ENCODE measurements at regions not wholly inside any gene's neighbourhood (a gene's known extent, or its start where the extent isn't known, plus 50 kb on each side); places are given as distances from the start of the nearest gene placed in this dataset.

- no peak overlapping the region for H3K4me3 ChIP-seq (ENCODE audit: control insufficient read depth, low read depth, low read length)
Measured at GRCh38 chr3:161770484-161771386, 274.1 kb downstream of the OTOL1 start.

GRCh38 chr3:161781381-161781780 is 284.8 kb downstream of the OTOL1 start:
- no peak for TF ChIP-seq CTCF (IDR thresholded peaks at IDR 0.05; ENCODE audit: control insufficient read depth, insufficient read depth, low read depth, low read length, missing control alignments)
- DNase-seq (ENCODE audit: low read depth): no peak
- H3K4me3 ChIP-seq (ENCODE audit: control insufficient read depth, low read depth, low read length): no peak overlapping the region

More at GRCh38 chr3:161770484-161771386, 274.1 kb downstream of the OTOL1 start:
- no peak for TF ChIP-seq CTCF (IDR thresholded peaks at IDR 0.05; ENCODE audit: control insufficient read depth, insufficient read depth, low read depth, low read length, missing control alignments)
- no peak for DNase-seq (ENCODE audit: low read depth)

- no peak for TF ChIP-seq CTCF (IDR thresholded peaks at IDR 0.05; ENCODE audit: control insufficient read depth, insufficient read depth, low read depth, low read length, missing control alignments)
Measured at GRCh38 chr3:161793194-161793930, 296.8 kb downstream of the OTOL1 start.

DNA sequence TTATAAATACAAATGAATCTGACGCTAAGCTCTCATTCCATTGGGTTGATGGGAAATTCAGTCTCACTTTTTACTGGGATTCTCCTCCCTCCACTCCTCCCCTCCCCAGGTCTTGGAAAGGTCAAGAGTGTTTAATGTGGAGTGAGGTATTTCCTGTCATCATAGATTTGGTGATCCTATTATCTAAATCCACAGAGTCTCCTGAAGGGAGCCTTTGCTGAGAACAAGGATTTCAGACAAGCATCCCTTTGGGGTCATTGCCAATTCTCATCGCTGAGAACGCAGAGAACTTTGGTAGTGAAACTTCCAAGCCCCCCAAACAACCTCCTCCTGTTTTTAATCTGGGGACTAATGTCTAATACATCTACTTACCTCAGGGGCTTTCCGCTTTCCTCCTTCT is 297.9 kb downstream of the OTOL1 start:
- no peak for TF ChIP-seq CTCF (IDR thresholded peaks at IDR 0.05; ENCODE audit: control insufficient read depth, insufficient read depth, low read depth, low read length, missing control alignments)
- DNase-seq (ENCODE audit: low read depth): no peak
- no peak overlapping the region for H3K4me3 ChIP-seq (ENCODE audit: control insufficient read depth, low read depth, low read length)

More at GRCh38 chr3:161793194-161793930, 296.8 kb downstream of the OTOL1 start:
- no peak for DNase-seq (ENCODE audit: low read depth)
- no peak overlapping the region for H3K4me3 ChIP-seq (ENCODE audit: control insufficient read depth, low read depth, low read length)

GRCh38 chr3:161796312-161796711 is 299.7 kb downstream of the OTOL1 start:
- no peak for TF ChIP-seq CTCF (IDR thresholded peaks at IDR 0.05; ENCODE audit: control insufficient read depth, insufficient read depth, low read depth, low read length, missing control alignments)
- no peak overlapping the region for H3K4me3 ChIP-seq (ENCODE audit: control insufficient read depth, low read depth, low read length)
- DNase-seq (ENCODE audit: low read depth): no peak

DNA sequence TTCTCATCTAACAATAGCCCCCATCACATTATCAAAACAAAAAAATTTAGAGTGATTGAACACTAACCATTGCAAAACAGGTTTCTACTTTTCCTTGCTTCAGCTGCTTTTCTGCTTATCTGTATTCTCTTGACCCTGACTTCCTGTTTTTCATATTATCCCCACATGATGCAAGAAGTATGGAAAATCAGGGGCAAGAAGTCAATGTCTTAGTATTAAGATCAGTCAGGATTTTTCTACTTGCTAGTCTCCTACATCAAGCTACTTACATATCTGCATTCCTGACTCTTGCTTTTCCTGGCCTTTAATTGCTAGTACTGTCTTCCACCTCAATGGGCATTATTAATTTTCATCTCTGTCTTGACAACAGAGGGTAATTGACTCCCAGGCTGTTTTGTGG is 300.2 kb downstream of the OTOL1 start:
- TF ChIP-seq CTCF (IDR thresholded peaks at IDR 0.05; ENCODE audit: control insufficient read depth, insufficient read depth, low read depth, low read length, missing control alignments): no peak
- DNase-seq (ENCODE audit: low read depth): no peak
- no peak overlapping the region for H3K4me3 ChIP-seq (ENCODE audit: control insufficient read depth, low read depth, low read length)
